Rectal smooth muscle tissue (tissue), 1 donor: ENCODE measurements at regions not wholly inside any gene's neighbourhood (a gene's known extent, or its start where the extent isn't known, plus 50 kb on each side); places are given as distances from the start of the nearest gene placed in this dataset.

Experiments used
- H3K27ac ChIP-seq: one replicate; pipeline ENCODE4 v1.7.0; 2013; ENCODE audit warnings: low read depth, low read length, inconsistent platforms
- H3K27me3 ChIP-seq: one replicate; pipeline ENCODE4 v1.7.0; 2013; ENCODE audit warnings: low read length; ENCODE audit not compliant: control insufficient read depth, insufficient read depth
- H3K36me3 ChIP-seq: one replicate; pipeline ENCODE4 v1.7.0; 2013; ENCODE audit warnings: low read length; ENCODE audit not compliant: control insufficient read depth, insufficient read depth
- H3K4me1 ChIP-seq: one replicate; pipeline ENCODE4 v1.7.0; 2013; ENCODE audit warnings: low read length; ENCODE audit not compliant: control insufficient read depth, insufficient read depth
- H3K4me3 ChIP-seq: one replicate; pipeline ENCODE4 v1.7.0; 2013; ENCODE audit warnings: low read length
- H3K9ac ChIP-seq: one replicate; pipeline ENCODE4 v1.7.0; 2013; ENCODE audit warnings: low read length

- no peak overlapping the region for H3K4me3 ChIP-seq
- H3K27ac ChIP-seq = no peak overlapping the region
These were observed 208.3 kb upstream of the STARD13 start for GRCh38 chr13:33493672-33494365.

DNA sequence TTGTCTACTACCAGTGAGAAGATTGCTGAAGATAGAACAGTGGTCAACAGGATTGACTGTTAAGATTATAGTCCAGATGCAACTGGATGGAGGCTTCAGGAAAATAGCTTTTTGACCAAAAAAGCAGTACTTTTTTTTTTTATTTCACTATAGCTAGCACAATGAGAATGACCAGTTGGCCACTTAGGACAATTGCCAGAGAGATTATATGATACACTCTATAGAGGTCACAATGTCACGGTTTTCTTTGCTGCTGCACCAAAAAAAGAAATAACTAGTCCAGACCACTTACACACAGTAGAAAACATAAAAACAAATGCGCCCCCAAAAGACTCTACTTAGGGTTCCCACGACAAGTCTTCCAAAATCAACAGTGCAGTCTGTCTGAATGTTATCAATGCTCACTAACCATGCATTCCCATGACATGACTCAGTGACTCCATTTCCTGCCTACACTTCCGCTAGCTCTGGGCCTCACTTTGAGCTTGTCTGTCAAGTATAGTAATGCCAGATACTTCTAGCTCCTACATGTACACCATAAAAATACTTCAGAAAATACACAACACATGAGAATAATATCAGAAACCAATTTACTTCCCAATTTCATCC lies 209.1 kb upstream of the STARD13 start:
- Histone ChIP-seq H3K36me3 (no peaks in the 10 kb centered on the region), H3K9ac (no peak overlapping the region), H3K27ac (no peak overlapping the region), H3K4me1 (no peaks in the 10 kb centered on the region), H3K4me3 (no peak overlapping the region), H3K27me3 (no peaks in the 10 kb centered on the region)

More at GRCh38 chr13:33493672-33494365, 208.3 kb upstream of the STARD13 start:
- H3K9ac ChIP-seq = no peak overlapping the region
- H3K27me3 ChIP-seq = no peaks in the 10 kb centered on the region
- no peaks in the 10 kb centered on the region for H3K4me1 ChIP-seq
- H3K36me3 ChIP-seq = no peaks in the 10 kb centered on the region

- Histone ChIP-seq H3K27ac (no peak overlapping the region), H3K36me3 (no peaks in the 10 kb centered on the region), H3K27me3 (no peaks in the 10 kb centered on the region), H3K4me3 (no peak overlapping the region), H3K4me1 (no peaks in the 10 kb centered on the region), H3K9ac (no peak overlapping the region)
These were observed 210.8 kb upstream of the STARD13 start for GRCh38 chr13:33496336-33496735.

DNA sequence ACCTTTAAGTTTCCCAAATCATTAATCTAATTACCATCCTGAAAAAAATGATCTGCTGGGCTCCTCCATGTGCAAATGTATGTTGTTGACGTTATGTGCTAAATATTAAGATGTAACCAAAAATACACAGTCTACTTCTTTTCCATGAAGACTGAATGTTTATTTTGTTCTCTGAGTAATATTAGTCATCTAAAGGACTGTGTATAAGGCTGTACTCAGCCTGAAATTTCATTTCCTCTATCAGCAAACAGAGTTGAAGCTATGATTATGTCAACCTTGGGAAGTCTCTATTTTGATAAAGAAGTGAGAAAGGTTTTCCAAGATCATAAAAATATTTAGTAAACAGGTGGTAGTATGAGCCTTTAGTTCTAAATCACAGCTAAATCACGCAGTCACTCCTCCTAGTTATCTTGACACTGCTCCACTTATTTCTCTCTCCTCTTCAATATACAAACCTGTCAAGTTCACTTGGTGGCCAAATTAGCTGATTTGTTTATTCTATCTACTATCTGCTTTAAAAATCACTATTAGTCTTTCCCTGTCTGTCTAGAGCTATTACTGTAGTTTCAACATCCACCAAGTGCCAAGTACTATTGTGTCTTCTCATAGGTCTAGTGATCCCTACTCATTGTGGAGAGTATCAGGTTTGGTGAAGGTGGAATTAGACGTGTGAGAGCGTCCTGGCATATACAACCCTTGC lies 211.7 kb upstream of the STARD13 start:
- no peaks in the 10 kb centered on the region for H3K27me3 ChIP-seq
- H3K9ac ChIP-seq = no peak overlapping the region
- H3K36me3 ChIP-seq = no peaks in the 10 kb centered on the region
- no peak overlapping the region for H3K27ac ChIP-seq
- no peak overlapping the region for H3K4me3 ChIP-seq
- H3K4me1 ChIP-seq = no peaks in the 10 kb centered on the region

- Histone ChIP-seq H3K27ac (no peak overlapping the region), H3K4me3 (no peak overlapping the region), H3K36me3 (no peaks in the 10 kb centered on the region), H3K9ac (no peak overlapping the region), H3K4me1 (peaks cover 14% of the 10 kb centered on the region), H3K27me3 (no peaks in the 10 kb centered on the region)
These were observed 222.5 kb upstream of the STARD13 start for GRCh38 chr13:33508060-33508459.

GRCh38 chr13:33509642-33510229 lies 224.2 kb upstream of the STARD13 start:
- Histone ChIP-seq H3K27me3 (no peaks in the 10 kb centered on the region), H3K4me3 (no peak overlapping the region), H3K27ac (peak overlapping the region; percentile 86), H3K9ac (no peak overlapping the region), H3K4me1 (peaks cover 15% of the 10 kb centered on the region), H3K36me3 (no peaks in the 10 kb centered on the region)

DNA sequence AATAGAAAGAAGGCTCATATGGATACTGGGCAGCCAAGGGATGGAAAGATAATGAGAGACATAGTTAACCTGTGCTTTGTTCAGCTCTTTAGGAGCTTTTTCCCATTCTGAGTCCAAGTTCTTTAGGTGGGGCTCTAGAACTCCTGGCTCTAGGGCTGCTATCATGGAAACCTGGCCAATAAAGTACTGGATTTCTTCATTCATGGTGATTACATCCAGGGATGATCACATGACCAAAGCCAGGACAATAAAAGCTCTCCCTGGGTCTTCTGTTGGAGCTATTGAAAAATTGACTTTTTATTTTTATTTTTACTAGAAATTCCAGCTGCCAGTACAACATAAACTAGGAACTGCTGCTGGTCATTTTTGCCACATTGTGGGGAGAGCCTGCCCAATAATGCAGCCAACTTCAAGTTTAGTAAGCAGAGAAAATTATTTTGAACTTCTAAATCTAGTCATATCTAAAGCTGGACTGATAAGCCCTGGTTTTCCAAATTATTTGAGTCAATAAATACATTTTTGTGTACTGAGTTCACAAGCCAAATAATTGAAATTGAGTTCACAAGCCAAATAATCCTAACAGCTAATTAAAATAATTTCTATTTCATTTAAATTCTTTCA lies 224.9 kb upstream of the STARD13 start:
- H3K4me3 ChIP-seq = no peak overlapping the region
- peaks cover 16% of the 10 kb centered on the region for H3K4me1 ChIP-seq
- no peak overlapping the region for H3K9ac ChIP-seq
- H3K27me3 ChIP-seq = no peaks in the 10 kb centered on the region
- H3K27ac ChIP-seq = peak overlapping the region; percentile 86
- H3K36me3 ChIP-seq = no peaks in the 10 kb centered on the region

GRCh38 chr13:33512880-33513554 lies 227.5 kb upstream of the STARD13 start:
- H3K9ac ChIP-seq = no peak overlapping the region
- no peak overlapping the region for H3K4me3 ChIP-seq
- H3K27ac ChIP-seq = no peak overlapping the region

DNA sequence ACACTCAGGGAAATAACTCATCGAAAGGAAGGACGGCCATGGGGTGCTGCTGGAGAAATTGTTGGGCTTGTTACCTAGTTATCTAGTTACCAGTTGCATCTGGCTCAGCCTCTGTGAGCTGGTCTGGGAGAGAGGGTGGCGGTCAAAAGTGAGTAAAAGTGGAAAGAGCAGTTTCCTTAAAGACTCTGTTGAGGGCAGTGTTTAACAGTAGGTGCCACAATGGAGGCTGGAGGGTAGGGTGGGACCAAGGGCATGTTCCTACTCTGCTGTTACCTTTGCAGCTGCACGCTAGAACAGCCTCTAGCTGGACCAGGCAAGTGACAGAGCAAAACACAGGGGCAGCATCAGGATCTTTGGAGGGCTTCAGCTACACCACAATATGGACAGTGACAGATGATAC lies 228.8 kb upstream of the STARD13 start:
- H3K4me3 ChIP-seq = no peak overlapping the region
- peaks cover 15% of the 10 kb centered on the region for H3K4me1 ChIP-seq
- H3K36me3 ChIP-seq = no peaks in the 10 kb centered on the region
- no peak overlapping the region for H3K27ac ChIP-seq
- H3K27me3 ChIP-seq = no peaks in the 10 kb centered on the region
- no peak overlapping the region for H3K9ac ChIP-seq

More at GRCh38 chr13:33512880-33513554, 227.5 kb upstream of the STARD13 start:
- Histone ChIP-seq H3K27me3 (no peaks in the 10 kb centered on the region), H3K36me3 (no peaks in the 10 kb centered on the region), H3K4me1 (peaks cover 16% of the 10 kb centered on the region)

- no peaks in the 10 kb centered on the region for H3K36me3 ChIP-seq
- peaks cover 9% of the 10 kb centered on the region for H3K4me1 ChIP-seq
- H3K27ac ChIP-seq = no peak overlapping the region
- no peak overlapping the region for H3K9ac ChIP-seq
- no peaks in the 10 kb centered on the region for H3K27me3 ChIP-seq
- H3K4me3 ChIP-seq = no peak overlapping the region
These were observed 229.6 kb upstream of the STARD13 start for GRCh38 chr13:33515146-33515545.

- H3K4me1 ChIP-seq = peaks cover 8% of the 10 kb centered on the region
- no peaks in the 10 kb centered on the region for H3K27me3 ChIP-seq
- H3K36me3 ChIP-seq = no peaks in the 10 kb centered on the region
- no peak overlapping the region for H3K9ac ChIP-seq
- H3K4me3 ChIP-seq = no peak overlapping the region
- no peak overlapping the region for H3K27ac ChIP-seq
These were observed 232.9 kb upstream of the STARD13 start for GRCh38 chr13:33518452-33518851.
